ENCODE measurements at regions not wholly inside any gene's neighbourhood (a gene's known extent, or its start where the extent isn't known, plus 50 kb on each side); places are given as distances from the start of the nearest gene placed in this dataset.

GRCh38 chr18:73827801-73828200 is 319.8 kb downstream of the FBXO15 start:
- 81% methylated on average over 7 of the region's 7 CpGs for WGBS
- intact Hi-C loops (cut with DNase I), result no loop called here
- H3K9me3 ChIP-seq, result no peaks in the 10 kb centered on the region
- no peaks in the 10 kb centered on the region for H3K27me3 ChIP-seq
- TF ChIP-seq CTCF (IDR thresholded peaks at IDR 0.05) (no peak), POLR2AphosphoS5 (IDR thresholded peaks at IDR 0.05) (no peak), POLR2A (IDR thresholded peaks at IDR 0.05; ENCODE audit: low read depth) (no peak)
- H3K36me3 ChIP-seq, result no peaks in the 10 kb centered on the region
- H3K4me3 ChIP-seq, result no peak overlapping the region
- no peaks in the 10 kb centered on the region for H3K4me1 ChIP-seq
- no peak for DNase-seq (ENCODE audit: extremely low spot score)
- no peak overlapping the region for H3K27ac ChIP-seq (replicated peaks in 1 of 4)

- 58% methylated on average over 2 of the region's 2 CpGs for WGBS
- DNase-seq (ENCODE audit: extremely low spot score), result no peak
These were observed 321.5 kb downstream of the FBXO15 start for GRCh38 chr18:73826098-73826497.

GRCh38 chr18:73824671-73825070 is 323.0 kb downstream of the FBXO15 start:
- TF ChIP-seq EP300 (IDR thresholded peaks at IDR 0.05) (no peak), POLR2A (IDR thresholded peaks at IDR 0.05; ENCODE audit: low read depth) (no peak), CTCF (IDR thresholded peaks at IDR 0.05) (no peak), POLR2AphosphoS5 (IDR thresholded peaks at IDR 0.05) (no peak)
- no peaks in the 10 kb centered on the region for H3K9me3 ChIP-seq
- no peaks in the 10 kb centered on the region for H3K27me3 ChIP-seq
- H3K36me3 ChIP-seq, result no peaks in the 10 kb centered on the region
- no peak for DNase-seq (ENCODE audit: extremely low spot score)
- intact Hi-C loops (cut with DNase I), result no loop called here
- 70% methylated on average over 1 of the region's 1 CpG for WGBS
- no peak overlapping the region for H3K4me3 ChIP-seq
- H3K27ac ChIP-seq (replicated peaks in 1 of 4), result no peak overlapping the region
- no peaks in the 10 kb centered on the region for H3K4me1 ChIP-seq

More at GRCh38 chr18:73826098-73826497, 321.5 kb downstream of the FBXO15 start:
- no peak for TF ChIP-seq POLR2A (IDR thresholded peaks at IDR 0.05; ENCODE audit: low read depth)
- TF ChIP-seq EP300 (IDR thresholded peaks at IDR 0.05), result no peak
- no peak for TF ChIP-seq CTCF (IDR thresholded peaks at IDR 0.05)
- TF ChIP-seq POLR2AphosphoS5 (IDR thresholded peaks at IDR 0.05), result no peak
- H3K9me3 ChIP-seq, result no peaks in the 10 kb centered on the region
- H3K36me3 ChIP-seq, result no peaks in the 10 kb centered on the region
- H3K27me3 ChIP-seq, result no peaks in the 10 kb centered on the region
- H3K27ac ChIP-seq (replicated peaks in 1 of 4), result no peak overlapping the region
- no peaks in the 10 kb centered on the region for H3K4me1 ChIP-seq
- intact Hi-C loops (cut with DNase I), result no loop called here
- H3K4me3 ChIP-seq, result no peak overlapping the region

- 93% methylated on average over 11 of the region's 11 CpGs for WGBS
These were observed 335.2 kb downstream of the FBXO15 start for GRCh38 chr18:73812423-73812822.

GRCh38 chr18:73807551-73808192 is 340.0 kb downstream of the FBXO15 start:
- 66% methylated on average over 4 of the region's 4 CpGs for WGBS
- no peak for DNase-seq (ENCODE audit: extremely low spot score)

More at GRCh38 chr18:73812423-73812822, 335.2 kb downstream of the FBXO15 start:
- H3K4me3 ChIP-seq, result no peak overlapping the region
- no peaks in the 10 kb centered on the region for H3K36me3 ChIP-seq
- H3K27ac ChIP-seq (replicated peaks in 1 of 4), result no peak overlapping the region
- intact Hi-C loops (cut with DNase I), result no loop called here
- no peaks in the 10 kb centered on the region for H3K27me3 ChIP-seq
- TF ChIP-seq POLR2AphosphoS5 (IDR thresholded peaks at IDR 0.05) (no peak), POLR2A (IDR thresholded peaks at IDR 0.05; ENCODE audit: low read depth) (no peak), EP300 (IDR thresholded peaks at IDR 0.05) (no peak)
- peaks cover 0 to 4% (median 0%) of the 10 kb centered on the region in 4 donors for H3K9me3 ChIP-seq
- no peak for DNase-seq (ENCODE audit: extremely low spot score)
- no peaks in the 10 kb centered on the region for H3K4me1 ChIP-seq

More at GRCh38 chr18:73807551-73808192, 340.0 kb downstream of the FBXO15 start:
- intact Hi-C loops (cut with DNase I), result no loop called here
- Histone ChIP-seq H3K36me3 (no peaks in the 10 kb centered on the region), H3K4me3 (no peak overlapping the region), H3K27me3 (no peaks in the 10 kb centered on the region), H3K27ac (replicated peaks in 1 of 4) (no peak overlapping the region), H3K4me1 (no peaks in the 10 kb centered on the region), H3K9me3 (no peaks in the 10 kb centered on the region)
- TF ChIP-seq CTCF (IDR thresholded peaks at IDR 0.05) (no peak), POLR2AphosphoS5 (IDR thresholded peaks at IDR 0.05) (no peak), EP300 (IDR thresholded peaks at IDR 0.05) (no peak), POLR2A (IDR thresholded peaks at IDR 0.05; ENCODE audit: low read depth) (no peak)
